H1 (cell line): ENCODE measurements at regions not wholly inside any gene's neighbourhood (a gene's known extent, or its start where the extent isn't known, plus 50 kb on each side); places are given as distances from the start of the nearest gene placed in this dataset.

Source experiments
- CTCF ChIA-PET: fragments of 300-600 bp; sonication (Branson Sonifier 250); formaldehyde crosslinking; loops from one replicate; lab custom pipeline; 2021; ENCODE audit not compliant: partially characterized antibody; lab: Charles Lee
- POLR2A ChIA-PET: fragments of 300-600 bp; sonication (Branson Sonifier 250); formaldehyde crosslinking; loops from one replicate; lab custom pipeline; 2021; ENCODE audit warnings: inconsistent platforms; ENCODE audit not compliant: partially characterized antibody; lab: Charles Lee
- DNase-seq, 2 experiments: peaks; one replicate each; pipeline versions ENCODE4 v3.0.0 to v3.0.0-alpha.2; 2010 to 2022; ENCODE audit warnings: low spot score in 2 of 2, low read depth in 1 of 2, mixed read lengths in 1 of 2
- FAIRE-seq: peaks from 2 replicates; lab custom pipeline; 2011; peaks lifted over from hg19 to GRCh38; lab: Jason Lieb, UNC
- H2AFZ ChIP-seq: 2 replicates; pipeline ENCODE4 v1.8.1; 2012; ENCODE audit warnings: low read length, inconsistent platforms
- H2AK5ac ChIP-seq: 2 replicates; pipeline ENCODE4 v1.6.1; 2013; ENCODE audit warnings: low read depth, low read length
- H2BK120ac ChIP-seq: replicated peaks from 2 replicates; pipeline ENCODE3; 2013; ENCODE audit warnings: low read depth, low read length, inconsistent platforms
- H2BK12ac ChIP-seq: 2 replicates; pipeline ENCODE4 v1.6.1; 2013; ENCODE audit warnings: low read depth, low read length
- H2BK15ac ChIP-seq: 2 replicates; pipeline ENCODE4 v1.6.1; 2013; ENCODE audit warnings: low read length
- H2BK20ac ChIP-seq: 2 replicates; pipeline ENCODE4 v1.6.1; 2013; ENCODE audit warnings: low read length
- H2BK5ac ChIP-seq: 2 replicates; pipeline ENCODE4 v1.6.1; 2013; ENCODE audit warnings: low read depth, low read length
- H3K14ac ChIP-seq: 2 replicates; pipeline ENCODE4 v1.6.1; 2013; ENCODE audit warnings: inconsistent platforms; ENCODE audit not compliant: insufficient read length
- H3K18ac ChIP-seq: 2 replicates; pipeline ENCODE4 v1.6.1; 2013; ENCODE audit warnings: low read length; ENCODE audit errors: extremely low read depth
- H3K23ac ChIP-seq: 2 replicates; pipeline ENCODE4 v1.6.1; 2013; ENCODE audit warnings: inconsistent platforms; ENCODE audit not compliant: insufficient read length
- H3K23me2 ChIP-seq: 2 replicates; pipeline ENCODE4 v1.6.1; 2013; ENCODE audit warnings: low read depth, low read length
- H3K27ac ChIP-seq: 2 replicates; pipeline ENCODE4 v1.6.1; 2011; ENCODE audit warnings: low read depth, low read length, inconsistent platforms
- H3K27me3 ChIP-seq, 4 experiments: replicated peaks in 1 of 4; 1 replicate in 1 of 4; 2 replicates in 3 of 4; pipeline versions ENCODE4 v1.6.1 to v1.8.1; 2011 to 2013; ENCODE audit warnings: low read length in 3 of 4, mild to moderate bottlenecking in 3 of 4, inconsistent platforms in 2 of 4, mixed read lengths in 2 of 4, moderate library complexity in 1 of 4; ENCODE audit not compliant: control insufficient read depth in 3 of 4, insufficient read depth in 3 of 4; ENCODE audit errors: extremely low read depth in 1 of 4
- H3K36me3 ChIP-seq, 4 experiments: 2 replicates each; pipeline versions ENCODE4 v1.6.1 to v1.8.1; 2011 to 2013; ENCODE audit warnings: mild to moderate bottlenecking in 4 of 4, low read length in 3 of 4, moderate library complexity in 2 of 4, control low read depth in 1 of 4, inconsistent platforms in 1 of 4; ENCODE audit not compliant: insufficient read depth in 4 of 4, control insufficient read depth in 2 of 4
- H3K4ac ChIP-seq: replicated peaks from 2 replicates; pipeline ENCODE3; 2013; ENCODE audit warnings: low read length, low read depth, mixed read lengths, inconsistent platforms; ENCODE audit not compliant: insufficient read length
- H3K4me1 ChIP-seq, 4 experiments: replicated peaks in 1 of 4; 1 replicate in 1 of 4; 2 replicates in 3 of 4; pipeline versions ENCODE4 v1.6.1 to v1.8.1; 2011 to 2013; ENCODE audit warnings: low read length in 3 of 4, inconsistent platforms in 2 of 4, mixed read lengths in 1 of 4; ENCODE audit not compliant: insufficient read depth in 4 of 4, control insufficient read depth in 3 of 4
- H3K4me2 ChIP-seq, 2 experiments: 2 replicates each; pipeline versions ENCODE4 v1.6.1 to v1.8.1; 2011 to 2013; ENCODE audit warnings: low read depth in 2 of 2, low read length in 2 of 2, control low read depth in 1 of 2, inconsistent platforms in 1 of 2, mild to moderate bottlenecking in 1 of 2; ENCODE audit not compliant: insufficient read depth in 1 of 2
- H3K4me3 ChIP-seq, 4 experiments: fragments of 200-600, 300-600 bp in 1 of 4; sonication (generic), shearing (Covaris generic), sonication (Bioruptor Twin) in 1 of 4; 2 replicates each; pipeline versions ENCODE4 v1.5.1 to v1.8.1; 2011 to 2016; ENCODE audit warnings: low read length in 4 of 4, low read depth in 3 of 4, control low read depth in 2 of 4, inconsistent platforms in 2 of 4, mild to moderate bottlenecking in 2 of 4, mixed read lengths in 1 of 4, moderate library complexity in 1 of 4; ENCODE audit not compliant: insufficient read depth in 2 of 4; ENCODE audit errors: extremely low read depth in 1 of 4
- H3K56ac ChIP-seq: replicated peaks from 2 replicates; pipeline ENCODE3; 2013; ENCODE audit warnings: low read depth, mild to moderate bottlenecking, mixed read lengths, low read length, inconsistent platforms; ENCODE audit not compliant: insufficient read length
- H3K79me1 ChIP-seq: 2 replicates; pipeline ENCODE4 v1.6.1; 2013; ENCODE audit warnings: low read depth, low read length, control low read depth
- H3K79me2 ChIP-seq, 2 experiments: 2 replicates each; pipeline versions ENCODE4 v1.6.1 to v1.8.1; 2012 to 2013; ENCODE audit warnings: low read length in 2 of 2, mild to moderate bottlenecking in 2 of 2, inconsistent platforms in 1 of 2; ENCODE audit not compliant: insufficient read depth in 2 of 2, control insufficient read depth in 1 of 2
- H3K9ac ChIP-seq, 4 experiments: replicated peaks in 1 of 4; 1 replicate in 1 of 4; 2 replicates in 3 of 4; pipeline versions ENCODE4 v1.6.1 to v1.8.1; 2011 to 2013; ENCODE audit warnings: low read depth in 3 of 4, low read length in 3 of 4, control low read depth in 2 of 4, mild to moderate bottlenecking in 2 of 4, moderate library complexity in 2 of 4, inconsistent platforms in 1 of 4; ENCODE audit errors: extremely low read depth in 1 of 4
- H3K9me3 ChIP-seq, 2 experiments: 2 replicates each; pipeline versions ENCODE4 v1.6.1 to v1.8.1; 2012 to 2013; ENCODE audit warnings: mild to moderate bottlenecking in 2 of 2, moderate library complexity in 2 of 2, control low read depth in 1 of 2, inconsistent platforms in 1 of 2, low read depth in 1 of 2, low read length in 1 of 2, mixed read lengths in 1 of 2; ENCODE audit not compliant: insufficient read depth in 2 of 2
- H4K20me1 ChIP-seq, 2 experiments: replicated peaks in 1 of 2; 2 replicates each; pipeline versions ENCODE3 to v1.8.1; 2011 to 2013; ENCODE audit warnings: inconsistent platforms in 2 of 2, low read length in 2 of 2, mild to moderate bottlenecking in 1 of 2; ENCODE audit not compliant: insufficient read depth in 2 of 2, control insufficient read depth in 1 of 2
- H4K5ac ChIP-seq: 2 replicates; pipeline ENCODE4 v1.6.1; 2013; ENCODE audit warnings: low read length, low read depth, mixed read lengths, inconsistent platforms; ENCODE audit not compliant: insufficient read length
- H4K8ac ChIP-seq: 2 replicates; pipeline ENCODE4 v1.8.0; 2013; ENCODE audit warnings: mild to moderate bottlenecking, moderate library complexity, low read length, inconsistent platforms; ENCODE audit not compliant: insufficient read depth; ENCODE audit errors: extremely low read depth
- H4K91ac ChIP-seq: replicated peaks from 2 replicates; pipeline ENCODE3; 2013; ENCODE audit warnings: low read length, mixed read lengths, inconsistent platforms; ENCODE audit not compliant: insufficient read length
- BACH1 ChIP-seq: IDR thresholded peaks from 2 replicates; pipeline ENCODE4 v1.6.1; 2012; ENCODE audit warnings: low read length, improper control_type of control experiment
- CBX5 ChIP-seq: fragments of 300-800, 300-1000 bp; sonication (generic); IDR thresholded peaks from 2 replicates; pipeline ENCODE4 v1.7.1; 2016; ENCODE audit warnings: antibody characterized with exemption, low read length, low read depth
- JUND ChIP-seq: IDR thresholded peaks from 2 replicates; pipeline ENCODE4 v1.6.1; 2011; ENCODE audit warnings: mild to moderate bottlenecking, improper control_type of control experiment, low read length
- WGBS, 2 experiments: shearing (Covaris generic) in 1 of 2; methylation state at CpG; one replicate each; pipeline versions ENCODE4 v1.1.6 to v1.1.7; 2013 to 2015; ENCODE audit warnings: low lambda C conversion rate in 2 of 2, mixed read lengths in 2 of 2, inconsistent platforms in 1 of 2, low coverage in 1 of 2, missing lambda C conversion rate in 1 of 2; ENCODE audit not compliant: insufficient replicate concordance in 2 of 2, insufficient coverage in 1 of 2, insufficient read length in 1 of 2; ENCODE audit errors: extremely low coverage in 1 of 2, missing lambda C conversion rate in 1 of 2; 5-methylcytosine and 5-hydroxymethylcytosine counted together
- TF ChIP-seq, protein P1 (sequence below): IDR thresholded peaks from 2 replicates; pipeline ENCODE4 v1.6.1; 2012; ENCODE audit warnings: low read length, inconsistent platforms

DNA sequence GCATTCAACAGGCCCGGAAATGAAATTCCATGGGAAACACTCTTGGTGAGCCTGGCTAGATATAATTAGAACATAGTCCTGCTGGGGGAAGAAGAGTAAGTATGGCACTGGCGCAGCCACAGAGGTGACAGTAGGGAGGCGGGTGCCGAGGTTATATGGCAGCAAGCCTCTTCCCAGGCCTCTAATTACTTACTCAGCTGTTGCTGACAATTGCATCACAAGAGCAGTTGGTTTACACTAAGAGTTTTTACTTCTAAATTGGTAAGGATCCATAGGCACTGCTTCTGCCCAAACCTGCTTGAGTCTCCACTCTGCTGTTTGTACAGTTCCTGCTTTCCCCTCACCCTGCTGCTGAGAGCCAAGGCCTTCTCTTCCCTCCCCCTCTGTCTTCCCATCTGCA, 93.3 kb upstream of the DUSP5 start:
- Histone ChIP-seq H2AFZ (no peak overlapping the region), H3K4me2 (no peak overlapping the region), H2BK15ac (no peak overlapping the region), H3K27me3 (no peaks in the 10 kb centered on the region), H3K4me3 (no peak overlapping the region), H2BK12ac (no peak overlapping the region), H3K4me1 (peaks cover 0 to 7% (median 3%) of the 10 kb centered on the region in 4 experiments; a peak in 5 of 7 replicates), H4K20me1 (no peaks in the 10 kb centered on the region), H4K5ac (no peak overlapping the region), H3K9me3 (no peaks in the 10 kb centered on the region), H3K23ac (no peak overlapping the region), H4K8ac (no peak overlapping the region), H3K9ac (no peak overlapping the region), H3K36me3 (no peaks in the 10 kb centered on the region), H3K23me2 (no peaks in the 10 kb centered on the region), H3K79me2 (no peaks in the 10 kb centered on the region), H3K4ac (no peak overlapping the region), H3K14ac (no peak overlapping the region), H2BK120ac (no peak overlapping the region), H4K91ac (no peak overlapping the region), H3K79me1 (no peaks in the 10 kb centered on the region), H2BK5ac (no peak overlapping the region), H3K56ac (no peak overlapping the region), H3K27ac (no peak overlapping the region), H3K18ac (no peak overlapping the region), H2AK5ac (no peak overlapping the region), H2BK20ac (no peak overlapping the region)
- ChIA-PET POLR2A (no interaction called here), CTCF (interaction anchor here (0.7 to 5.1 kb wide), 4 partner anchors 13 to 50 kb away, joined by 3 to 31 read pairs (median 12); no protein-coding TSS in a partner anchor)
- TF ChIP-seq CBX5 (no peak), BACH1 (no peak), JUND (no peak)
- TF ChIP-seq, protein P1, sequence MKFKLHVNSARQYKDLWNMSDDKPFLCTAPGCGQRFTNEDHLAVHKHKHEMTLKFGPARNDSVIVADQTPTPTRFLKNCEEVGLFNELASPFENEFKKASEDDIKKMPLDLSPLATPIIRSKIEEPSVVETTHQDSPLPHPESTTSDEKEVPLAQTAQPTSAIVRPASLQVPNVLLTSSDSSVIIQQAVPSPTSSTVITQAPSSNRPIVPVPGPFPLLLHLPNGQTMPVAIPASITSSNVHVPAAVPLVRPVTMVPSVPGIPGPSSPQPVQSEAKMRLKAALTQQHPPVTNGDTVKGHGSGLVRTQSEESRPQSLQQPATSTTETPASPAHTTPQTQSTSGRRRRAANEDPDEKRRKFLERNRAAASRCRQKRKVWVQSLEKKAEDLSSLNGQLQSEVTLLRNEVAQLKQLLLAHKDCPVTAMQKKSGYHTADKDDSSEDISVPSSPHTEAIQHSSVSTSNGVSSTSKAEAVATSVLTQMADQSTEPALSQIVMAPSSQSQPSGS: no peak
- WGBS, 2 experiments: 76% methylated on average over 4 of the region's 4 CpGs; no CpG with 5 or more reads in 1 of the 2 experiments
- FAIRE-seq (no peak), DNase-seq (no peak)
